Adrenal gland (tissue), 9 donors: ENCODE measurements at regions not wholly inside any gene's neighbourhood (a gene's known extent, or its start where the extent isn't known, plus 50 kb on each side); places are given as distances from the start of the nearest gene placed in this dataset.

Experiments
- DNase-seq, 7 donors: peaks; one replicate each; pipeline ENCODE4 v3.0.0-alpha.2; 2019 to 2020
- H3K27ac ChIP-seq, 5 donors: fragments of 200-600 bp; sonication (generic) in 4 of 5; 1 replicate in 3 of 5; 2 replicates in 2 of 5; pipeline versions ENCODE4 v1.5.1 to v1.8.0; 2016 to 2020; ENCODE audit warnings: mild to moderate bottlenecking in 1 of 5
- H3K27me3 ChIP-seq: fragments of 200-600 bp; 2 replicates; pipeline ENCODE4 v1.8.0; 2021
- H3K36me3 ChIP-seq, 2 donors: fragments of 200-600 bp; replicated peaks in 1 of 2; 1 replicate in 1 of 2; 2 replicates in 1 of 2; pipeline versions ENCODE4 v1.5.1 to v1.8.0; 2018 to 2022
- H3K4me1 ChIP-seq, 2 donors: fragments of 200-600 bp; replicated peaks in 1 of 2; 1 replicate in 1 of 2; 2 replicates in 1 of 2; pipeline versions ENCODE4 v1.5.1 to v1.8.0; 2018 to 2021
- H3K4me3 ChIP-seq, 4 donors: fragments of 200-600 bp; sonication (generic) in 3 of 4; one replicate each; pipeline ENCODE4 v1.5.1; 2016 to 2018
- H3K9me3 ChIP-seq, 3 donors: fragments of 200-600 bp; sonication (generic) in 1 of 3; replicated peaks in 1 of 3; 1 replicate in 2 of 3; 2 replicates in 1 of 3; pipeline versions ENCODE4 v1.5.1 to v1.8.0; 2016 to 2021
- CTCF ChIP-seq, 6 experiments: fragments of 450-650 bp in 4 of 6; fragments of 200-600 bp in 2 of 6; sonication (generic) in 1 of 6; IDR thresholded peaks; 1 replicate in 5 of 6; 2 replicates in 1 of 6; pipeline versions ENCODE4 v1.5.1 to v1.8.0; 2016 to 2021; ENCODE audit warnings: antibody characterized with exemption in 6 of 6, mild to moderate bottlenecking in 2 of 6, moderate library complexity in 1 of 6
- POLR2A ChIP-seq, 2 donors: fragments of 450-650 bp; IDR thresholded peaks; one replicate each; pipeline ENCODE4 v1.6.1; 2017; ENCODE audit warnings: antibody characterized with exemption in 2 of 2, mild to moderate bottlenecking in 2 of 2, moderate library complexity in 1 of 2
- WGBS, 4 donors: extraction: QIAGEN DNeasy Blood & Tissue Kit in 2 of 4; methylation state at CpG; one replicate each; pipeline versions ENCODE4 v1.1.5 to v1.1.7; 2013 to 2017; 5-methylcytosine and 5-hydroxymethylcytosine counted together
- intact Hi-C, 2 donors: fragments of 100-400 bp; cut with DNase I; formaldehyde crosslinking; loops; one replicate each; pipeline versions ENCODE4 v1.14.1 to v1.15.0; 2022 to 2023
- donor health status: healthy with polysubstance abuse.
- donor health status: Bipolar disorder and iron deficiency.
- donor health status: DM: yes; HTN: yes; CAD: no.
- donor health status: DM: no; HTN: no; CAD: no.
- donor health status: DM: no; HTN: no; CAD: no.

- Histone ChIP-seq H3K27ac (no peak overlapping the region), H3K9me3 (no peaks in the 10 kb centered on the region), H3K36me3 (no peaks in the 10 kb centered on the region), H3K27me3 (no peaks in the 10 kb centered on the region), H3K4me1 (no peaks in the 10 kb centered on the region), H3K4me3 (no peak overlapping the region)
- WGBS, 4 donors = 50 to 71% (median 56%) methylated on average over 1 of the region's 1 CpG
- intact Hi-C loops = no loop called here
- TF ChIP-seq CTCF (IDR thresholded peaks at IDR 0.05) (no peak), POLR2A (IDR thresholded peaks at IDR 0.05) (no peak)
- no peak for DNase-seq
Observed at GRCh38 chr13:67421475-67421874, 191.3 kb upstream of the PCDH9 start.

GRCh38 chr13:67416047-67416925 is 186.2 kb upstream of the PCDH9 start:
- TF ChIP-seq POLR2A (IDR thresholded peaks at IDR 0.05) (no peak), CTCF (IDR thresholded peaks at IDR 0.05) (peak in 2 of 6 experiments; percentile 17 to 19)
- intact Hi-C loops = no loop called here
- Histone ChIP-seq H3K27me3 (no peaks in the 10 kb centered on the region), H3K9me3 (no peaks in the 10 kb centered on the region), H3K27ac (no peak overlapping the region), H3K36me3 (no peaks in the 10 kb centered on the region), H3K4me1 (no peaks in the 10 kb centered on the region), H3K4me3 (no peak overlapping the region)
- 76 to 82% (median 80%) methylated on average over 9 of the region's 9 CpGs for WGBS, 4 donors
- DNase-seq = peak in 2 of 7 donors; percentile 4 to 59

GRCh38 chr13:67410645-67411044 is 180.5 kb upstream of the PCDH9 start:
- Histone ChIP-seq H3K9me3 (no peaks in the 10 kb centered on the region), H3K4me3 (no peak overlapping the region), H3K4me1 (no peaks in the 10 kb centered on the region), H3K27ac (no peak overlapping the region), H3K36me3 (no peaks in the 10 kb centered on the region), H3K27me3 (no peaks in the 10 kb centered on the region)
- no peak for TF ChIP-seq POLR2A (IDR thresholded peaks at IDR 0.05)
- no peak for TF ChIP-seq CTCF (IDR thresholded peaks at IDR 0.05)
- DNase-seq = no peak
- intact Hi-C loops = no loop called here
- WGBS, 4 donors = 37 to 50% (median 45%) methylated on average over 1 of the region's 1 CpG

- intact Hi-C loops = no loop called here
- H3K36me3 ChIP-seq = no peaks in the 10 kb centered on the region
- no peak for DNase-seq
- H3K27me3 ChIP-seq = no peaks in the 10 kb centered on the region
- no peaks in the 10 kb centered on the region for H3K4me1 ChIP-seq
- no peak overlapping the region for H3K4me3 ChIP-seq
- H3K27ac ChIP-seq = no peak overlapping the region
- no peak for TF ChIP-seq POLR2A (IDR thresholded peaks at IDR 0.05)
- no peak for TF ChIP-seq CTCF (IDR thresholded peaks at IDR 0.05)
- 86 to 90% (median 90%) methylated on average over 1 of the region's 1 CpG for WGBS, 4 donors
- H3K9me3 ChIP-seq = no peaks in the 10 kb centered on the region
Observed at GRCh38 chr13:67408798-67409197, 178.7 kb upstream of the PCDH9 start.
